SK-N-MC (cell line): ENCODE measurements at regions not wholly inside any gene's neighbourhood (a gene's known extent, or its start where the extent isn't known, plus 50 kb on each side); places are given as distances from the start of the nearest gene placed in this dataset.
A peak's percentile ranks its signal among the peaks of the same experiment; 100 is the strongest.

Experiments used
- DNase-seq: peaks from one replicate; pipeline ENCODE4 v3.0.0-alpha.2; 2011; ENCODE audit warnings: low read depth, low spot score
- H3K27ac ChIP-seq: fragments of 200-600 bp; sonication (generic); 2 replicates; pipeline ENCODE4 v1.5.1; 2016; ENCODE audit warnings: mixed run types
- H3K36me3 ChIP-seq: fragments of 200-600 bp; sonication (generic); 2 replicates; pipeline ENCODE4 v1.6.1; 2017; ENCODE audit warnings: antibody characterized with exemption, low read length, mixed read lengths; ENCODE audit not compliant: insufficient read depth
- H3K4me3 ChIP-seq: fragments of 200-600 bp; sonication (generic); 2 replicates; pipeline ENCODE4 v1.5.1; 2016
- H3K9ac ChIP-seq: fragments of 200-600 bp; sonication (generic); 2 replicates; pipeline ENCODE4 v1.8.0; 2017; ENCODE audit warnings: mixed run types, mixed read lengths; ENCODE audit not compliant: insufficient read length
- H3K9me3 ChIP-seq: fragments of 200-600 bp; sonication (generic); 2 replicates; pipeline ENCODE4 v1.6.1; 2017; ENCODE audit warnings: low read depth, mild to moderate bottlenecking, antibody characterized with exemption, low read length, moderate library complexity, mixed read lengths
- EZH2 ChIP-seq: fragments of 200-600 bp; sonication (generic); IDR thresholded peaks from one replicate; pipeline ENCODE4 v1.6.1; 2017; ENCODE audit warnings: antibody characterized with exemption
- FOXP2 ChIP-seq: optimal IDR thresholded peaks from 2 replicates; pipeline ENCODE3; 2011; ENCODE audit warnings: mild to moderate bottlenecking, moderate library complexity; ENCODE audit not compliant: insufficient read depth; ENCODE audit errors: extremely low read length, control extremely low read depth
- POLR2AphosphoS5 ChIP-seq: IDR thresholded peaks from 2 replicates; pipeline ENCODE4 v1.6.1; 2012; ENCODE audit warnings: mild to moderate bottlenecking, low read depth, low read length, borderline replicate concordance

GRCh38 chr7:17512181-17512675, 213.8 kb downstream of the AHR start:
- no peak overlapping the region for H3K9ac ChIP-seq
- no peak for DNase-seq
- H3K9me3 ChIP-seq, result no peaks in the 10 kb centered on the region
- no peak for TF ChIP-seq POLR2AphosphoS5
- no peak overlapping the region for H3K4me3 ChIP-seq
- H3K36me3 ChIP-seq, result no peaks in the 10 kb centered on the region
- peak overlapping the region; percentile 4; the same call in 1 of the 2 replicates for H3K27ac ChIP-seq

- no peak overlapping the region for H3K4me3 ChIP-seq
- no peaks in the 10 kb centered on the region for H3K36me3 ChIP-seq
- DNase-seq, result no peak
- no peak for TF ChIP-seq POLR2AphosphoS5
- no peak overlapping the region for H3K27ac ChIP-seq
- H3K9me3 ChIP-seq, result no peaks in the 10 kb centered on the region
- H3K9ac ChIP-seq, result no peak overlapping the region
Measured at GRCh38 chr7:17516771-17517170, 218.3 kb downstream of the AHR start.

GRCh38 chr7:17520941-17521340, 222.5 kb downstream of the AHR start:
- no peak overlapping the region for H3K9ac ChIP-seq
- no peak overlapping the region for H3K27ac ChIP-seq

GRCh38 chr7:17521437-17521836, 223.0 kb downstream of the AHR start:
- no peak for DNase-seq
- TF ChIP-seq FOXP2 (no peak), POLR2AphosphoS5 (no peak), EZH2 (no peak)
- no peak overlapping the region for H3K9ac ChIP-seq
- no peaks in the 10 kb centered on the region for H3K36me3 ChIP-seq
- no peak overlapping the region for H3K4me3 ChIP-seq
- no peaks in the 10 kb centered on the region for H3K9me3 ChIP-seq
- H3K27ac ChIP-seq, result no peak overlapping the region

More at GRCh38 chr7:17520941-17521340, 222.5 kb downstream of the AHR start:
- DNase-seq, result no peak
- no peaks in the 10 kb centered on the region for H3K9me3 ChIP-seq
- TF ChIP-seq FOXP2 (no peak), POLR2AphosphoS5 (no peak), EZH2 (no peak)
- no peaks in the 10 kb centered on the region for H3K36me3 ChIP-seq
- no peak overlapping the region for H3K4me3 ChIP-seq

GRCh38 chr7:17523813-17524739, 225.6 kb downstream of the AHR start:
- Histone ChIP-seq H3K4me3 (no peak overlapping the region), H3K27ac (no peak overlapping the region), H3K9ac (no peak overlapping the region)

GRCh38 chr7:17524746-17525145, 226.3 kb downstream of the AHR start:
- no peak overlapping the region for H3K27ac ChIP-seq
- no peak overlapping the region for H3K4me3 ChIP-seq
- no peak for DNase-seq

More at GRCh38 chr7:17523813-17524739, 225.6 kb downstream of the AHR start:
- no peaks in the 10 kb centered on the region for H3K9me3 ChIP-seq
- no peak for TF ChIP-seq EZH2
- no peak for TF ChIP-seq POLR2AphosphoS5
- TF ChIP-seq FOXP2, result no peak
- no peak for DNase-seq
- no peaks in the 10 kb centered on the region for H3K36me3 ChIP-seq

GRCh38 chr7:17526621-17527020, 228.2 kb downstream of the AHR start:
- no peak overlapping the region for H3K4me3 ChIP-seq
- TF ChIP-seq EZH2, result no peak
- no peak for TF ChIP-seq FOXP2
- no peak for TF ChIP-seq POLR2AphosphoS5
- no peaks in the 10 kb centered on the region for H3K36me3 ChIP-seq
- no peaks in the 10 kb centered on the region for H3K9me3 ChIP-seq
- no peak overlapping the region for H3K9ac ChIP-seq
- DNase-seq, result no peak
- no peak overlapping the region for H3K27ac ChIP-seq

More at GRCh38 chr7:17524746-17525145, 226.3 kb downstream of the AHR start:
- TF ChIP-seq EZH2 (no peak), POLR2AphosphoS5 (no peak), FOXP2 (no peak)
- Histone ChIP-seq H3K9me3 (no peaks in the 10 kb centered on the region), H3K9ac (no peak overlapping the region), H3K36me3 (no peaks in the 10 kb centered on the region)

GRCh38 chr7:17528636-17529035, 230.2 kb downstream of the AHR start:
- no peaks in the 10 kb centered on the region for H3K9me3 ChIP-seq
- H3K27ac ChIP-seq, result no peak overlapping the region
- no peak overlapping the region for H3K4me3 ChIP-seq
- no peak overlapping the region for H3K9ac ChIP-seq
- H3K36me3 ChIP-seq, result no peaks in the 10 kb centered on the region
- DNase-seq, result no peak
- TF ChIP-seq POLR2AphosphoS5 (no peak), FOXP2 (no peak), EZH2 (no peak)

- H3K9ac ChIP-seq, result no peak overlapping the region
- no peaks in the 10 kb centered on the region for H3K9me3 ChIP-seq
- H3K4me3 ChIP-seq, result no peak overlapping the region
- TF ChIP-seq POLR2AphosphoS5 (no peak), FOXP2 (no peak), EZH2 (no peak)
- DNase-seq, result no peak
- H3K36me3 ChIP-seq, result no peaks in the 10 kb centered on the region
- H3K27ac ChIP-seq, result no peak overlapping the region
Measured at GRCh38 chr7:17530244-17530643, 231.8 kb downstream of the AHR start.
